HCT116 (cell line): ENCODE measurements at regions not wholly inside any gene's neighbourhood (a gene's known extent, or its start where the extent isn't known, plus 50 kb on each side); places are given as distances from the start of the nearest gene placed in this dataset.

Source experiments
- ATAC-seq: fragments of 200-7000 bp; cut with Tn5 transposase; 2 replicates; pipeline ENCODE4 v1.9.1; 2020; ENCODE audit warnings: mild to moderate bottlenecking, moderate library complexity
- BruUV-seq: library from RNA; stranded (reverse); fragments of 400-500 nt; replicated peaks from 2 replicates; lab custom pipeline; 2021; lab: Mats Ljungman, UMichigan
- CTCF ChIA-PET: fragments of 300-600 bp; sonication (Branson Sonifier 250); formaldehyde crosslinking; loops from one replicate; lab custom pipeline; 2021; ENCODE audit warnings: antibody characterized with exemption; lab: Charles Lee
- POLR2A ChIA-PET: fragments of 300-600, 350-600 bp; sonication (Branson Sonifier 250); formaldehyde crosslinking; loops from one replicate; lab custom pipeline; 2021; ENCODE audit warnings: antibody characterized with exemption; lab: Charles Lee
- RAD21 ChIA-PET, 2 experiments: fragments of 300-600 bp; sonication (Branson Sonifier 250); formaldehyde crosslinking; loops; one replicate each; lab custom pipeline; 2023; ENCODE audit warnings: low total read pairs in 2 of 2; ENCODE audit not compliant: uncharacterized antibody in 2 of 2, unreplicated experiment in 2 of 2, low non-redundant PET in 1 of 2; lab: Charles Lee
- DNase-seq: peaks from one replicate; pipeline ENCODE4 v3.0.0-alpha.2; 2010; ENCODE audit warnings: low read depth, low spot score
- H2AFZ ChIP-seq: fragments of 200-600 bp; shearing (Covaris generic), sonication (generic); 2 replicates; pipeline ENCODE4 v1.6.1; 2017; ENCODE audit warnings: low read depth, mixed run types, mixed read lengths, antibody characterized with exemption, low read length; ENCODE audit not compliant: poor library complexity, severe bottlenecking
- H3K27ac ChIP-seq: 2 replicates; pipeline ENCODE4 v1.5.1; 2012; ENCODE audit warnings: low read depth, low read length
- H3K27me3 ChIP-seq: fragments of 200-600 bp; sonication (generic); 2 replicates; pipeline ENCODE4 v1.6.1; 2016; ENCODE audit warnings: mixed run types, low read length, mixed read lengths; ENCODE audit not compliant: insufficient read depth
- H3K36me3 ChIP-seq, 2 experiments: fragments of 200-500 bp in 1 of 2; fragments of 200-600 bp in 1 of 2; sonication (Bioruptor generic) in 1 of 2; sonication (generic) in 1 of 2; 2 replicates each; pipeline versions ENCODE4 v1.5.1 to v1.6.1; 2014 to 2016; ENCODE audit warnings: low read length in 2 of 2, inconsistent platforms in 1 of 2, mixed read lengths in 1 of 2, mixed run types in 1 of 2; ENCODE audit not compliant: insufficient read depth in 2 of 2, control insufficient read depth in 1 of 2
- H3K4me1 ChIP-seq, 2 experiments: fragments of 200-600 bp in 1 of 2; sonication (generic) in 1 of 2; 2 replicates each; pipeline versions ENCODE4 v1.5.1 to v1.6.1; 2012 to 2017; ENCODE audit warnings: low read length in 2 of 2, inconsistent platforms in 1 of 2, mild to moderate bottlenecking in 1 of 2, mixed read lengths in 1 of 2, mixed run types in 1 of 2, moderate library complexity in 1 of 2; ENCODE audit not compliant: insufficient read depth in 2 of 2, control insufficient read depth in 1 of 2
- H3K4me2 ChIP-seq: fragments of 200-600 bp; sonication (generic); 2 replicates; pipeline ENCODE4 v1.6.1; 2017; ENCODE audit warnings: mixed run types, low read length, mixed read lengths
- H3K4me3 ChIP-seq, 2 experiments: fragments of 200-600 bp in 1 of 2; sonication (generic) in 1 of 2; replicated peaks in 1 of 2; 2 replicates each; pipeline ENCODE4 v1.5.1; 2011 to 2016; ENCODE audit warnings: low read length in 2 of 2, control low read depth in 1 of 2, low read depth in 1 of 2, mild to moderate bottlenecking in 1 of 2, mixed read lengths in 1 of 2, mixed run types in 1 of 2
- H3K79me2 ChIP-seq: fragments of 200-600 bp; sonication (generic); 2 replicates; pipeline ENCODE4 v1.6.1; 2017; ENCODE audit warnings: mild to moderate bottlenecking, mixed run types, low read length, moderate library complexity, mixed read lengths; ENCODE audit not compliant: insufficient read depth
- H3K9ac ChIP-seq: fragments of 200-600 bp; sonication (generic); 2 replicates; pipeline ENCODE4 v1.6.1; 2016; ENCODE audit warnings: low read length, mixed read lengths
- H3K9me2 ChIP-seq: fragments of 200-600 bp; sonication (generic), shearing (Covaris generic); 2 replicates; pipeline ENCODE4 v1.6.1; 2017; ENCODE audit warnings: mixed run types, mild to moderate bottlenecking, moderate library complexity; ENCODE audit not compliant: insufficient read depth
- H3K9me3 ChIP-seq, 2 experiments: fragments of 200-500 bp in 1 of 2; fragments of 200-600 bp in 1 of 2; sonication (Bioruptor generic) in 1 of 2; sonication (generic) in 1 of 2; 2 replicates each; pipeline ENCODE4 v1.6.1; 2014 to 2017; ENCODE audit warnings: low read length in 2 of 2, mixed read lengths in 2 of 2, inconsistent platforms in 1 of 2, low read depth in 1 of 2, mild to moderate bottlenecking in 1 of 2, mixed run types in 1 of 2, moderate library complexity in 1 of 2; ENCODE audit not compliant: control insufficient read depth in 1 of 2, insufficient read depth in 1 of 2
- H4K20me1 ChIP-seq: fragments of 200-600 bp; sonication (generic), shearing (Covaris generic); 2 replicates; pipeline ENCODE4 v1.6.1; 2017; ENCODE audit warnings: mixed run types, mild to moderate bottlenecking, moderate library complexity; ENCODE audit not compliant: insufficient read depth
- ATF3 ChIP-seq: IDR thresholded peaks from 2 replicates; pipeline ENCODE4 v1.6.1; 2012
- CBX3 ChIP-seq: IDR thresholded peaks from 2 replicates; pipeline ENCODE4 v1.6.1; 2012; ENCODE audit warnings: low read depth
- CEBPB ChIP-seq: IDR thresholded peaks from 2 replicates; pipeline ENCODE4 v1.6.1; 2012; ENCODE audit warnings: low read depth
- CTCF ChIP-seq, 3 experiments: fragments of 200-600 bp in 1 of 3; sonication (generic) in 1 of 3; IDR thresholded peaks in 2 of 3; conservative IDR thresholded peaks in 1 of 3; 2 replicates each; pipeline ENCODE4 v1.5.1; 2012 to 2017; ENCODE audit warnings: low read depth in 2 of 3, low read length in 2 of 3, antibody characterized with exemption in 1 of 3, borderline replicate concordance in 1 of 3, control low read depth in 1 of 3, mild to moderate bottlenecking in 1 of 3, mixed read lengths in 1 of 3, mixed run types in 1 of 3, moderate library complexity in 1 of 3; ENCODE audit not compliant: insufficient read depth in 1 of 3
- ELF1 ChIP-seq: IDR thresholded peaks from 2 replicates; pipeline ENCODE4 v1.6.1; 2012; ENCODE audit warnings: low read depth, borderline replicate concordance
- EZH2phosphoT487 ChIP-seq: fragments of 200-600 bp; IDR thresholded peaks from 2 replicates; pipeline ENCODE4 v1.6.1; 2018; ENCODE audit warnings: antibody characterized with exemption, borderline replicate concordance
- FOSL1 ChIP-seq: IDR thresholded peaks from 2 replicates; pipeline ENCODE4 v1.6.1; 2012; ENCODE audit warnings: low read depth
- JUND ChIP-seq: IDR thresholded peaks from 2 replicates; pipeline ENCODE4 v1.6.1; 2012
- POLR2A ChIP-seq: IDR thresholded peaks from 2 replicates; pipeline ENCODE4 v1.7.0; 2011; ENCODE audit warnings: borderline replicate concordance; ENCODE audit not compliant: insufficient read depth, insufficient read length; ENCODE audit errors: extremely low read depth
- POLR2AphosphoS5 ChIP-seq: IDR thresholded peaks from 2 replicates; pipeline ENCODE4 v1.6.1; 2011; ENCODE audit warnings: mild to moderate bottlenecking, low read depth, low read length, moderate library complexity
- REST ChIP-seq: IDR thresholded peaks from 2 replicates; pipeline ENCODE4 v1.6.1; 2012; ENCODE audit warnings: low read depth
- SP1 ChIP-seq: IDR thresholded peaks from 2 replicates; pipeline ENCODE4 v1.6.1; 2012; ENCODE audit warnings: low read depth
- SRF ChIP-seq: IDR thresholded peaks from 2 replicates; pipeline ENCODE4 v1.6.1; 2012; ENCODE audit warnings: low read depth
- TCF7L2 ChIP-seq: IDR thresholded peaks from 2 replicates; pipeline ENCODE4 v1.7.0; 2011; ENCODE audit warnings: borderline replicate concordance, inconsistent platforms; ENCODE audit not compliant: insufficient read depth, insufficient read length; ENCODE audit errors: extremely low read depth
- ZFX ChIP-seq: fragments of 450-650 bp; IDR thresholded peaks from 2 replicates; pipeline ENCODE4 v1.6.1; 2017
- ZNF274 ChIP-seq: fragments of 200-500 bp; sonication (Bioruptor generic); IDR thresholded peaks from 2 replicates; pipeline ENCODE4 v1.6.1; 2014; ENCODE audit warnings: mild to moderate bottlenecking, low read depth, low read length, inconsistent platforms
- intact Hi-C: fragments of 100-400 bp; cut with micrococcal nuclease; formaldehyde crosslinking; loops from 2 replicates; pipeline ENCODE4 v1.10.0; 2022
- TF ChIP-seq, protein P1 (sequence below): IDR thresholded peaks from 2 replicates; pipeline ENCODE4 v1.6.1; 2012

DNA sequence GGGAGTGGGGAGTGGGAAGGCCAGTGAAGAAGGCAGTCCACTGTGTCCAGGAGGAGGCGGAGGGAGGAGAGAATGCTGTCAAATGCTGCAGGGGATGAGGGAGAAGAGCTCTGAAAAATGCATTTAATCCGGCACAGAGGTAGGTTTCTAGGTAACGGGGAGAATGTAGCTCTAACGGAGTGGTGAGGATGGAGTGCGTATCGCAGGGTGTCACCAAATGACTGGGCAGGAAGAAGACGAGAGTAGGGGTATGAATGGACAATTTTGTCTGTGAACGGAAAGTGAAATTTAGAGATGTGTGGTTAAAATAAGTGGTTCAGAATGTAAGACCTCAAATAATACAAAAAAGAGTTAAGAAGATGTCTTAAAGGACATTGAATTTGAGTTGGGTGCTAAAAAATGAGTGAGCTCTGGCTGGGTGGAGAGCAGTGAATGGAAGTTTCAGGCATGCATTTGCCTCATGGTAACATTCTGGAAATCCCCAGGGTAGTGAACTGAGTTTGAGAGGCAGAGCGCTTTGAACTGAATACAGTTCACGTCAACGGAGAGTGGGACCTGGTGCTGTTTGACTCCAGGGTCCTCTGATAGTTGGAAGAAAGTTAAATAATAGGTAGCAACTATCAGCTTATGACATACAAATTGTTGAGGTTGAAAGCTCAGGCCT, 81.3 kb upstream of the CADM1 start:
- ATAC-seq (no peak), DNase-seq (no peak)
- Histone ChIP-seq H3K27me3 (no peaks in the 10 kb centered on the region), H3K9me3 (peaks cover 0 to 11% of the 10 kb centered on the region in 2 experiments; a peak in 2 of 4 replicates), H3K79me2 (no peaks in the 10 kb centered on the region), H3K4me2 (no peak overlapping the region), H3K4me3 (no peak overlapping the region), H3K9ac (no peak overlapping the region), H3K27ac (no peak overlapping the region), H2AFZ (no peak overlapping the region), H3K9me2 (no peaks in the 10 kb centered on the region), H4K20me1 (no peaks in the 10 kb centered on the region), H3K36me3 (no peaks in the 10 kb centered on the region), H3K4me1 (no peaks in the 10 kb centered on the region)
- BruUV-seq, result no TSS peak
- intact Hi-C loops, result no loop called here
- ChIA-PET RAD21 (no interaction called here), POLR2A (no interaction called here), CTCF (no interaction called here)
- TF ChIP-seq POLR2AphosphoS5 (no peak), CTCF (IDR thresholded peaks at IDR 0.05 in 2 of 3, conservative IDR thresholded peaks at IDR 0.05 in 1 of 3; ENCODE audit: borderline replicate concordance in 1 of 3, insufficient read depth in 1 of 3, low read depth in 2 of 3, low read length in 2 of 3) (no peak), REST (no peak), POLR2A (no peak), EZH2phosphoT487 (no peak), JUND (no peak), TCF7L2 (no peak), SRF (no peak), FOSL1 (no peak), ZNF274 (no peak), CEBPB (no peak), CBX3 (no peak), ATF3 (no peak), SP1 (no peak), ZFX (no peak), ELF1 (no peak)
- TF ChIP-seq, protein P1, sequence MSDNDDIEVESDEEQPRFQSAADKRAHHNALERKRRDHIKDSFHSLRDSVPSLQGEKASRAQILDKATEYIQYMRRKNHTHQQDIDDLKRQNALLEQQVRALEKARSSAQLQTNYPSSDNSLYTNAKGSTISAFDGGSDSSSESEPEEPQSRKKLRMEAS, result no peak
